ENCODE measurements at regions not wholly inside any gene's neighbourhood (a gene's known extent, or its start where the extent isn't known, plus 50 kb on each side); places are given as distances from the start of the nearest gene placed in this dataset.

DNA sequence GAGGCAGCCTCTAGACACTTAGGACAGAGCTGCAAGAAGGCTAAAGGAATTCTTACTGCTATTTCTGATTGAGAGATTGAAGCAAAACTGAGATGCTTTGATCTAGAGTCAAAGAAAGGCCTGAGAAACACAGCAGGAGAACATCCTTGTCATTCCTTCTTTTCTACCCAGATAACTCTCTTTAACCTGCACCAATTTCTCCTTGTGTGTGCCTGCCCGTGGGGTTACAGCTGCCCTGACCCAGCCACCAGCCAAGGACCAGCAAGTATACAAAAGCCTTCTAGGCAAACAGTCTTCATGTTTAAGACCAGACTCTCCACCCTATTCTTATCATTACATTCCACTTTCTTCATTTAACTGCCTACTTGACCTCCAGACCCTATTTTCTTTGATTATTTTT lies 81.7 kb upstream of the PRB2 start:
- Histone ChIP-seq H3K36me3 (replicated peaks in 1 of 2; ENCODE audit: control extremely low read depth in 1 of 2, control insufficient read depth in 1 of 2, extremely low read depth in 1 of 2, insufficient read depth in 2 of 2, low read length in 1 of 2) (no peaks in the 10 kb centered on the region), H4K20me1 (ENCODE audit: control insufficient read depth, insufficient read depth, low read length, poor library complexity, severe bottlenecking) (no peaks in the 10 kb centered on the region), H3K4me1 (ENCODE audit: control insufficient read depth in 2 of 2, insufficient read depth in 2 of 2, low read length in 2 of 2) (no peaks in the 10 kb centered on the region), H3K4me3 (ENCODE audit: control extremely low read depth in 1 of 5, extremely low read depth in 1 of 5, insufficient read depth in 1 of 5, low read depth in 2 of 5, low read length in 4 of 5) (no peak overlapping the region), H3K9ac (ENCODE audit: low read length) (no peak overlapping the region), H3K27ac (ENCODE audit: low read length in 2 of 2) (no peak overlapping the region), H3K4me2 (replicated peaks; ENCODE audit: low read depth, low read length, poor library complexity, severe bottlenecking) (no peak overlapping the region), H3K79me2 (ENCODE audit: control insufficient read depth, insufficient read depth, low read length) (no peaks in the 10 kb centered on the region), H3K27me3 (replicated peaks in 1 of 4; ENCODE audit: control extremely low read depth in 1 of 4, control insufficient read depth in 3 of 4, insufficient read depth in 4 of 4, low read length in 3 of 4) (no peaks in the 10 kb centered on the region), H3K9me3 (ENCODE audit: control extremely low read depth in 1 of 3, control insufficient read depth in 2 of 3, insufficient read depth in 1 of 3, low read length in 2 of 3) (no peaks in the 10 kb centered on the region), H2AFZ (ENCODE audit: insufficient read depth, low read depth, low read length, poor library complexity, severe bottlenecking) (no peak overlapping the region)
- ChIA-PET CTCF (no interaction called here), POLR2A (no interaction called here)
- WGBS (ENCODE audit: insufficient coverage): 71% methylated on average over 1 of the region's 1 CpG
- no peaks in the 10 kb centered on the region for H3K4me1 Mint-ChIP-seq
- no peak for TF ChIP-seq EZH2 (IDR thresholded peaks at IDR 0.05; ENCODE audit: borderline replicate concordance, insufficient read depth, low read depth, low read length, poor library complexity, severe bottlenecking)
- TF ChIP-seq, protein P1, sequence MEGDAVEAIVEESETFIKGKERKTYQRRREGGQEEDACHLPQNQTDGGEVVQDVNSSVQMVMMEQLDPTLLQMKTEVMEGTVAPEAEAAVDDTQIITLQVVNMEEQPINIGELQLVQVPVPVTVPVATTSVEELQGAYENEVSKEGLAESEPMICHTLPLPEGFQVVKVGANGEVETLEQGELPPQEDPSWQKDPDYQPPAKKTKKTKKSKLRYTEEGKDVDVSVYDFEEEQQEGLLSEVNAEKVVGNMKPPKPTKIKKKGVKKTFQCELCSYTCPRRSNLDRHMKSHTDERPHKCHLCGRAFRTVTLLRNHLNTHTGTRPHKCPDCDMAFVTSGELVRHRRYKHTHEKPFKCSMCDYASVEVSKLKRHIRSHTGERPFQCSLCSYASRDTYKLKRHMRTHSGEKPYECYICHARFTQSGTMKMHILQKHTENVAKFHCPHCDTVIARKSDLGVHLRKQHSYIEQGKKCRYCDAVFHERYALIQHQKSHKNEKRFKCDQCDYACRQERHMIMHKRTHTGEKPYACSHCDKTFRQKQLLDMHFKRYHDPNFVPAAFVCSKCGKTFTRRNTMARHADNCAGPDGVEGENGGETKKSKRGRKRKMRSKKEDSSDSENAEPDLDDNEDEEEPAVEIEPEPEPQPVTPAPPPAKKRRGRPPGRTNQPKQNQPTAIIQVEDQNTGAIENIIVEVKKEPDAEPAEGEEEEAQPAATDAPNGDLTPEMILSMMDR (IDR thresholded peaks at IDR 0.05): no peak
- ATAC-seq (ENCODE audit: low read depth) (no peak), DNase-seq (no peak)
- no peaks in the 10 kb centered on the region for H3K27me3 Mint-ChIP-seq
- intact Hi-C loops (cut with micrococcal nuclease): no loop called here
- no peaks in the 10 kb centered on the region for H3K9me3 Mint-ChIP-seq (ENCODE audit: insufficient read depth)
- H3K27ac Mint-ChIP-seq: no peak overlapping the region
- H3K4me3 Mint-ChIP-seq: no peak overlapping the region

DNA sequence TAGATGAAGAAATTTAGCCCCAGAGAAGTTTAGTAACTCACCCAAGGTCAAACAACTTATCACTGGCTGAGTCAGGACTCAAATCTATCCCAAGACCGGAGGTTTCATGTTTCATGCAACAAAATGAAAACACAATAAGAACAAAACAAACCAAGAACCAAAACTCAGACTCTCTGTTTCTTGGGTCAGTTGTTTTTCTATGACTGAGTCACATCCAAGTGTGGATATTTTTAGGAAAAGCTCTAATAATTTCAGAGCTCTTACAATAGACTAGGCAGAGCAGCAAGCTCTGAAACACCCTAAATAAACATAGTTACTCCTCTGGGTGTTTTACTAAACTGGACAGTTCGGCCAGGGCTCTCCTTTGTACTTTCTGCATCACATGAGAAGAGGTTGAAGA lies 87.6 kb upstream of the PRB2 start:
- no peak for DNase-seq
- ChIA-PET CTCF (interaction anchor here (0.9 to 3.9 kb wide), 3 partner anchors 549 to 1247 kb away, joined by 3 to 19 read pairs (median 5); no protein-coding TSS in a partner anchor), POLR2A (no interaction called here)
- H3K36me3 ChIP-seq (replicated peaks in 1 of 2; ENCODE audit: control extremely low read depth in 1 of 2, control insufficient read depth in 1 of 2, extremely low read depth in 1 of 2, insufficient read depth in 2 of 2, low read length in 1 of 2): no peaks in the 10 kb centered on the region
- no peak overlapping the region for H3K4me3 Mint-ChIP-seq
- no peak overlapping the region for H3K4me3 ChIP-seq (ENCODE audit: control extremely low read depth in 1 of 5, extremely low read depth in 1 of 5, insufficient read depth in 1 of 5, low read depth in 2 of 5, low read length in 4 of 5)
- no peak overlapping the region for H2AFZ ChIP-seq (ENCODE audit: insufficient read depth, low read depth, low read length, poor library complexity, severe bottlenecking)
- no peaks in the 10 kb centered on the region for H3K9me3 Mint-ChIP-seq (ENCODE audit: insufficient read depth)
- no peak overlapping the region for H3K4me2 ChIP-seq (replicated peaks; ENCODE audit: low read depth, low read length, poor library complexity, severe bottlenecking)
- no peak overlapping the region for H3K9ac ChIP-seq (ENCODE audit: low read length)
- H3K9me3 ChIP-seq (ENCODE audit: control extremely low read depth in 1 of 3, control insufficient read depth in 2 of 3, insufficient read depth in 1 of 3, low read length in 2 of 3): no peaks in the 10 kb centered on the region
- H3K4me1 Mint-ChIP-seq: peaks cover 2% of the 10 kb centered on the region
- intact Hi-C loops (cut with micrococcal nuclease): no loop called here
- no peaks in the 10 kb centered on the region for H3K27me3 ChIP-seq (replicated peaks in 1 of 4; ENCODE audit: control extremely low read depth in 1 of 4, control insufficient read depth in 3 of 4, insufficient read depth in 4 of 4, low read length in 3 of 4)
- H3K4me1 ChIP-seq (ENCODE audit: control insufficient read depth in 2 of 2, insufficient read depth in 2 of 2, low read length in 2 of 2): peaks cover 4 to 8% of the 10 kb centered on the region in 2 donors
- no peak overlapping the region for H3K27ac ChIP-seq (ENCODE audit: low read length in 2 of 2)
- no peak for TF ChIP-seq EZH2 (IDR thresholded peaks at IDR 0.05; ENCODE audit: borderline replicate concordance, insufficient read depth, low read depth, low read length, poor library complexity, severe bottlenecking)
- TF ChIP-seq, protein P1 (IDR thresholded peaks at IDR 0.05): no peak
- no peaks in the 10 kb centered on the region for H4K20me1 ChIP-seq (ENCODE audit: control insufficient read depth, insufficient read depth, low read length, poor library complexity, severe bottlenecking)
- ATAC-seq (ENCODE audit: low read depth): no peak
- no peaks in the 10 kb centered on the region for H3K79me2 ChIP-seq (ENCODE audit: control insufficient read depth, insufficient read depth, low read length)
- peaks cover 17% of the 10 kb centered on the region for H3K27me3 Mint-ChIP-seq
- H3K27ac Mint-ChIP-seq: no peak overlapping the region
- WGBS (ENCODE audit: insufficient coverage): no CpG with 5 or more reads among the region's 2 CpGs
